ENCODE measurements at regions not wholly inside any gene's neighbourhood (a gene's known extent, or its start where the extent isn't known, plus 50 kb on each side); places are given as distances from the start of the nearest gene placed in this dataset.

- Histone ChIP-seq H3K4me3 (no peak overlapping the region), H3K36me3 (no peaks in the 10 kb centered on the region), H3K9me3 (no peaks in the 10 kb centered on the region), H3K27ac (no peak overlapping the region), H3K4me1 (no peaks in the 10 kb centered on the region), H3K27me3 (no peaks in the 10 kb centered on the region)
- no peak for TF ChIP-seq POLR2A (IDR thresholded peaks at IDR 0.05)
- TF ChIP-seq CTCF (IDR thresholded peaks at IDR 0.05) = no peak
- intact Hi-C loops (cut with DNase I; ENCODE audit: low total_unique reads) = no loop called here
- DNase-seq = no peak
These were observed 341.7 kb upstream of the GATB start for GRCh38 chr4:152102436-152103000.

GRCh38 chr4:152101556-152102435, 341.0 kb upstream of the GATB start:
- Histone ChIP-seq H3K4me1 (no peaks in the 10 kb centered on the region), H3K27ac (no peak overlapping the region), H3K9me3 (no peaks in the 10 kb centered on the region), H3K4me3 (no peak overlapping the region), H3K36me3 (no peaks in the 10 kb centered on the region), H3K27me3 (no peaks in the 10 kb centered on the region)
- TF ChIP-seq CTCF (IDR thresholded peaks at IDR 0.05) = no peak
- no peak for TF ChIP-seq POLR2A (IDR thresholded peaks at IDR 0.05)
- DNase-seq = no peak
- intact Hi-C loops (cut with DNase I; ENCODE audit: low total_unique reads) = no loop called here

- no peaks in the 10 kb centered on the region for H3K4me1 ChIP-seq
- TF ChIP-seq POLR2A (IDR thresholded peaks at IDR 0.05) (no peak), CTCF (IDR thresholded peaks at IDR 0.05) (no peak)
- H3K36me3 ChIP-seq = no peaks in the 10 kb centered on the region
- DNase-seq = no peak
- no peak overlapping the region for H3K27ac ChIP-seq
- H3K4me3 ChIP-seq = no peak overlapping the region
- intact Hi-C loops (cut with DNase I; ENCODE audit: low total_unique reads) = no loop called here
- H3K27me3 ChIP-seq = no peaks in the 10 kb centered on the region
- H3K9me3 ChIP-seq = no peaks in the 10 kb centered on the region
These were observed 339.8 kb upstream of the GATB start for GRCh38 chr4:152100379-152101201.

- Histone ChIP-seq H3K36me3 (no peaks in the 10 kb centered on the region), H3K9me3 (no peaks in the 10 kb centered on the region), H3K4me3 (no peak overlapping the region), H3K4me1 (no peaks in the 10 kb centered on the region), H3K27me3 (no peaks in the 10 kb centered on the region), H3K27ac (no peak overlapping the region)
- intact Hi-C loops (cut with DNase I; ENCODE audit: low total_unique reads) = no loop called here
- no peak for TF ChIP-seq CTCF (IDR thresholded peaks at IDR 0.05)
- TF ChIP-seq POLR2A (IDR thresholded peaks at IDR 0.05) = no peak
- DNase-seq = no peak
These were observed 339.2 kb upstream of the GATB start for GRCh38 chr4:152099981-152100378.

- no peaks in the 10 kb centered on the region for H3K36me3 ChIP-seq
- DNase-seq = no peak
- H3K4me1 ChIP-seq = no peaks in the 10 kb centered on the region
- intact Hi-C loops (cut with DNase I; ENCODE audit: low total_unique reads) = no loop called here
- no peaks in the 10 kb centered on the region for H3K9me3 ChIP-seq
- H3K27ac ChIP-seq = no peak overlapping the region
- no peaks in the 10 kb centered on the region for H3K27me3 ChIP-seq
- no peak overlapping the region for H3K4me3 ChIP-seq
- TF ChIP-seq CTCF (IDR thresholded peaks at IDR 0.05) = no peak
- no peak for TF ChIP-seq POLR2A (IDR thresholded peaks at IDR 0.05)
These were observed 338.7 kb upstream of the GATB start for GRCh38 chr4:152099555-152099954.
